Activated CD4-positive, alpha-beta T cell treated with anti-CD3 and anti-CD28 coated beads, Interleukin-2, amount 50 U/mL, for 16 hours (primary cell): ENCODE measurements at regions not wholly inside any gene's neighbourhood (a gene's known extent, or its start where the extent isn't known, plus 50 kb on each side); places are given as distances from the start of the nearest gene placed in this dataset.
"Not testable (repeated sequence)": the region's sequence is repeated elsewhere in the genome, so short reads cannot be mapped to it uniquely, and the experiment has no call there.

Source experiments
- DNase-seq: peaks from one replicate; pipeline ENCODE4 v3.0.0-alpha.2; 2020

- no peak for DNase-seq
These were observed 443.0 kb downstream of the GADD45G start for GRCh38 chr9:90047828-90048227.

DNA sequence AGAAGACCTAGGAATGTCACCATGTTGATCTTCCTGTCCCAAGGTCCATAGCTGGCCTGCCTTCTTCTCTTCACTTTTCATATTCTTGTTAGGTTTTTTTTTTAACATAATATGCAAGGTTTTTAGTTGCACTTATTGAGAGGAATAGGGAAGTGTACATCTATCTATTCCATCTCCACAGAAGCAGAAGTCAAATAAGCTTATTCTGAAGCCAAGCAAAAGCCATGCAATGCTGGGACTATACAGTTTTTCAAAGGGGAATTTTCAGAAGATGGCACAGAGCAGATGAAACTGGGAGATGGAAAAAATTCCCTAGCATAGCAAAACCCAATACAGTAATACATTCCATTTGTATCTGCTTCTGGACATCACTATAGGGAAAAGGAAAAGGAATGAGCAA is 447.6 kb downstream of the GADD45G start:
- DNase-seq: no peak

DNA sequence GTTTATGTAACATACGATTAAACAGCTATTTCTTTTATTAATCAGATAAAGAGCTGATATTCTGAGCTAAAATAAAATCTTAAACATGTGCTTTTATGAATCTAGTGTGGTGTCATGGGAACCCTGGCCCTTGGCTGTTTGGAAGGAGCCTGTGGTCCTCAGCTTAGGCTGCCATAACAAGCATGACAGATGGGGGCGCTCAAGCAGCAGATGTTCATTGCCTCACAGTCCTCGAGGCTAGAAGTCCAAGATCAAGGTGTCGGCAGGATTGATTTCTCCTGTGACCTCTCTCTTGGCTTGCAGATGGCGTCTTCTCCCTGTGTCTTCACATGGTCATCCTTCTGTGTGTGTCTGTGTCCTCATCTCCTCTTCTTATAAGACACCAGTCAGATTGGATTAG is 448.2 kb downstream of the GADD45G start:
- peak; percentile 15 for DNase-seq

- DNase-seq: no peak
These were observed 450.0 kb downstream of the GADD45G start for GRCh38 chr9:90054810-90055209.

- DNase-seq: no peak
These were observed 450.4 kb downstream of the GADD45G start for GRCh38 chr9:90055226-90055625.

DNA sequence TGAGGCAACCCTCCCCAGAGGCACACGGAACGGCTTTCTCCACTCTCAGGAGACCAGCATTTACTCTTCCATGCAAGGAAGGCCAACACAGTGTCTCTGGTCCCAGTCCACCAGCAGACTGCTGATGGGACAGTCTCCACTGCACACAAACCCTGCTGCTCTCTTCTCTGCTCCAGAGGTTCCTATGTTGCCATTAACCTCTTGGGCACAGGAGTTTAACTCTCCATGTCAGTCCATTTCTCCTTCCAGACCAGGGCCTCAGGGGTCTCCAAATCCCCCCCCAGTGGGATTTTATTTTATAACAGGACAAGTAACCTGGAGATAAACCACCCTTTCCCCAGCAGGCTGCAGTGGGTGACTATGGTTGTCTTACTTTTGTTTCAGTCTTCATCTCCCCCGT is 452.5 kb downstream of the GADD45G start:
- DNase-seq: no peak

DNA sequence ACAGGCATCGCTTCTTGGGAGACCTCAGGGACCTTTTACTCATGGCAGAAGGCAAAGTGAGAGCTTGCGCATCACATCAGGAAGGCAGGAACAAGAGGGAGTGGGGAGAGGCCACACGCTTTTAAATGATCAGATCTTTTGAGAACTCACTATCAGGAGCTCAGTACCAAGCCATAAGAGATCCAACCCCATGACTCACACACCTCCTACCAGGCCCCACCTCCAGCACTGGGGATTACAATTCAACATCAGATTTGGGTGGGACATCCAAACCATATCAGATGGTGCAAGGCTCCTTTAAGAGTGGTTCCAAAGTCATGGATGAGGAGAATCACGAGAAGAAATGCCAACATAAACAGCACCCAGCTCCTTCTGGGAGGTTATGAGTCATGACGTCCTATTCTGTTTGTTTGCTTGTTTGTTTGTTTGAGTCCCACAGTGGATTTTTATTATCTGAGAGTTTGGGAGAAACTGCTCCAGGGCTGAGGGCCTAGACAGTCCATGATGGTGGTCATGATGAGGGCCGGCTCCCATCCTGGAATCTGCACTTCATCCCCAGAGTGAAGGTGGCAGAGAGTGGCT is 453.5 kb downstream of the GADD45G start:
- DNase-seq: no peak

DNA sequence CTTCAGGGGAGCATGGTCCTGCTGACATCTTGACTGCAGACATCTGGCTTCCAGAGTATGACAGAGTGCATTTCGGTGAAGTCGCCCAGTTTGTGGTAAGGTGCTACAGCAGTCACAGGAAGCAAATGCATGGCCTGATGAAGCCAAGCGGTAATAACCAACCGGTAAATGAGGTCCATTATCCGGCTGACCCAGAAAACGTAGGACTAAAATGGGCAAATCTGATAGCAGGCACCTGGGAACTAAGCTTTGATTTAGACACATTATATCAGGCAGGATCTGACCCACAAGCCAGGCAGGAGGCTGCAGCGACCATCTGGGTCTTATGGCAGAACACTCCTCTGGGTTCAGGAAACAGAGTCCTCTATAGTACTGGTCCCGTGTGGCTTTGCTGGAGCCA is 454.6 kb downstream of the GADD45G start:
- DNase-seq: no peak

DNA sequence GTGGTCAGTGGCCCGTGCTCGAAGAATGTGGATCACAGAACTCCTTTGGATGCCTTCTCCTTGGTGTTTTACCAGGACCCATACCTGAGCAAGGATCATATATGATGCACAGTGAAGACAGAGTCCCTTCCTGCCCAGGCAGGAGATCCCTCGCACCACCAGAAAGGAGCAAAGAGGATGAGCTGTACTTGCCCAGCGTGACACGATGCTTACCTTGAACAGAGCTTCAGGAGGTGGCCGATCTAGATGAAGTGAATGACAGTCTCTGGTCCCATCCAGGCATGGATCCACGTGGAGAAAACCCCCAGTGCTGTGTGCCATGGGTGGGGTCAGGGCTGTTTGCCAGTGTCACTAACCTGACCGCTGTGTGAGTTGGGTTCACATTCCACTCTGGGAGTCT is 455.4 kb downstream of the GADD45G start:
- no peak for DNase-seq

DNA sequence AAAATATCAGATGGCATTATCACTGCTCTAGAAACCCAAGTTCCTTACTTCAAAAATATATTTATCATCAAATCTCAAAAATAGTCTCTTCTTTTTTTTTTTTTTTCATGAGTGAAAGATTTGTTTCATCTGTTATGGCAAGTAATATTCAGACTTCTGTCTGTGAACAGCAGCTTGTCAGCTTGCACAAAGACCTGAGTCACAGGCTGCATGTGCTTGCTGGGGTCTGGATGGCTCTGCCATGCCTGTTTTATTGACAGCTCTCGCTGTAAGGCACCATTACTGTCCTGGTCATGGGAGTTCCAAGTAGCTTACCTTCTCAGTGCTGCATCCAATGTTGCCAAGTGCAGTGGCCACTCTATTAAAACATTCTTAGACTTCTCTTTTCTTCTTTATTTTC is 456.4 kb downstream of the GADD45G start:
- no peak for DNase-seq

DNA sequence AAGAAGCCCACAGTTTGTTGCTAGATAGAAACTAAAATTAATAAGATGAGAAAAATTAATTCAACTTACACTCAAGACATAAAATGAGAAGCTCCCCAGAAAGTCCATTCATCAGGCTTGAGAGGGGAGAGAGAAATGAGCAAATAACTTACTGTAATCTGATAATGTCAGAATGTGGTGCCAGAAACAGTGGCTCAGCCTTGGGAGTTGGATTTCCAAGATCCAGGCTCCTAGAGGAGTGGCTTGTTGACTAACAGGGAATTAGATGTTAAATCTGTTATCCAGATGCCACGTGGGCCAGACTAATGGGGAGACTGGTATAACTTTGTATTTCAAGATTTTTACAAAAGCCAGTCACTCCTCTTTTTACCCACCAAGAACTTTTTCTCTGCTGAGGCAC is 458.2 kb downstream of the GADD45G start:
- DNase-seq: no peak

- no peak for DNase-seq
These were observed 459.4 kb downstream of the GADD45G start for GRCh38 chr9:90064248-90064647.

- no peak for DNase-seq
These were observed 460.2 kb downstream of the GADD45G start for GRCh38 chr9:90064971-90065370.

GRCh38 chr9:90065851-90066250 is 461.0 kb downstream of the GADD45G start:
- DNase-seq: no peak

GRCh38 chr9:90069085-90069484 is 464.3 kb downstream of the GADD45G start:
- DNase-seq: no peak

DNA sequence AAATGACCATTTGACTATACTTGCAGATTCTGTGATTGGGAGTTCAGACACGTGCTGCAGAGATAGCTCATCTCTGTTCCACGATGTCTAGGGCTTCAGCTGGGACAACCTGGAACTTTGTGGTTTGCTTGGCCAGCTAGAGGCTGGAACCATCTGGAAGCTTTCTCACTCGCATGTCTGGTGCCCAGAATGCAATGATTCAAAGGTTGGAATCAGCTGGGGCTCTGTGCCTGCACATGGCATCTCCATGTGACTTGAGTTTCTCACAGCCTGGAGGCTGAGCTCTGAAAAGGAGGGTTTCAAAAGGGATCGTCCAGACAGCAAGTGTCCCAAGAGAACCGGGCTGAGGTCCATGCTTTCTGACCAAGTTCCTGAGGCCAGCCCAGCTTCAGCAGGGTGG is 465.2 kb downstream of the GADD45G start:
- DNase-seq: no peak

- DNase-seq: no peak
These were observed 465.7 kb downstream of the GADD45G start for GRCh38 chr9:90070469-90070868.

GRCh38 chr9:90070931-90071660 is 466.3 kb downstream of the GADD45G start:
- DNase-seq: no peak

- DNase-seq: peak; percentile 65
These were observed 468.6 kb downstream of the GADD45G start for GRCh38 chr9:90073186-90073945.

DNA sequence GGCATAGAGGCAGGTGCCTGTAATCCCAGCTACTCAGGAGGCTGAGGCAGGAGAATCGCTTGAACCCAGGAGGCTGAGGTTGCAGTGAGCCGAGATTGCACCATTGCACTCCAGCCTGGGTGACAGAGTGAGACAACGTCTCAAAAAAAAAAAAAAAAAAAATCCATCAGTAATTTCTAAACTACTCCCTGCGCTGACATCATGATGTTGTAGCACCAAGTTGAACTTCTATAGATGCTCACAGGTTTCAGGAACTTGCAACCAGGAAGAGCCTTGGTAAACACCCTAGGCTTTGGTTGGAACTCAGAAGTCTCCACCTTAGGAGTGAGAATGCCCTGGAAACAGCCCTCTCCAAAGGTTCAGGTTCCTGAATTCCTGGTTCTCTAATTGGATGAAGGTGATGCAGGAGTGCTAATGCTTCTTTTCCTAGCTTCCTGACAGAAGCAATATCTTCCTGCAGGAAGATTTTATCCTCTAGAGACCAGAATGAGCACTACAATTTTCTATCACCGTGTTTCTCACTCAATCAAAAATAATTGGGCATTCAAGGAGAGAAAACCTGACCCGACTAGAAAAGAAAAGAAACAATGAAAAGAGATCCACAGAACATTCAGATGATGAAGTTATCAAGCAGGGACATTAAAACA is 469.6 kb downstream of the GADD45G start:
- peak; percentile 46 for DNase-seq

GRCh38 chr9:90077598-90077997 is 472.8 kb downstream of the GADD45G start:
- not testable (repeated sequence) for DNase-seq

- DNase-seq: peak; percentile 44
These were observed 474.2 kb downstream of the GADD45G start for GRCh38 chr9:90078988-90079421.

GRCh38 chr9:90085633-90086032 is 480.8 kb downstream of the GADD45G start:
- no peak for DNase-seq

DNA sequence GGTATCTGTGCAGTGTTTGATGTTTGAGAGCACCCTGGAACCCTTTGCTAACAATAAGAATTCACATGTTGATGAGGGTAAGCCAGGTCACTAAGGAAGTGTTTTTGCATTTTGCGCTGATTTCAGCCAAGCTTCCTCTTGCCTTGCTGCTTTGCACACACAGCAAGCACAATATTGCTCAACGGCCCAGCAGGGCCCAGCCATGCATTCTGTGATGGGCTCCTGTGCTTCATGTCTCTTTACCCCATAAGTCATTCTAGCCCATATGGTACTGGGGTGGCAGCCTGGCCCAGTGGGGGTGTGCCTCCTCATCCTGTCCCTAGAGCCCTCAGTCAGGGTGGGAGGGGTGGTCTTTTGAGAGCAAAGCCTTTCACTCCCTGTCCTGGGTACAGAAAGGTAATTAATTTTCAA is 481.3 kb downstream of the GADD45G start:
- DNase-seq: no peak
